SK-N-SH (cell line): ENCODE measurements at regions not wholly inside any gene's neighbourhood (a gene's known extent, or its start where the extent isn't known, plus 50 kb on each side); places are given as distances from the start of the nearest gene placed in this dataset.

Source experiments
- CTCF ChIA-PET: fragments of 300-600, 350-600 bp; formaldehyde crosslinking; extraction: SDS; loops from one replicate; lab custom pipeline; 2021; lab: Yijun Ruan, JAX
- POLR2A ChIA-PET: fragments of 350-600 bp; sonication (Branson Sonifier 250); formaldehyde crosslinking; extraction: SDS; loops from one replicate; lab custom pipeline; 2020; ENCODE audit warnings: antibody characterized with exemption, inconsistent platforms; lab: Yijun Ruan, JAX
- DNase-seq: peaks from one replicate; pipeline ENCODE4 v3.0.0; 2012
- H2AFZ ChIP-seq: fragments of 200-600 bp; sonication (generic); 2 replicates; pipeline ENCODE4 v1.8.1; 2016; ENCODE audit warnings: antibody characterized with exemption, mild to moderate bottlenecking, low read depth
- H3F3A ChIP-seq: fragments of 200-600 bp; sonication (generic); replicated peaks from 2 replicates; pipeline ENCODE3; 2016; ENCODE audit warnings: antibody characterized with exemption, mild to moderate bottlenecking; ENCODE audit not compliant: insufficient read depth
- H3K27ac ChIP-seq, 2 experiments: fragments of 200-500 bp in 1 of 2; fragments of 200-600 bp in 1 of 2; sonication (Bioruptor generic) in 1 of 2; sonication (generic), shearing (Covaris generic) in 1 of 2; 2 replicates each; pipeline versions ENCODE4 v1.5.1 to v1.6.1; 2014 to 2016; ENCODE audit warnings: low read depth in 2 of 2, inconsistent platforms in 1 of 2, low read length in 1 of 2, mild to moderate bottlenecking in 1 of 2, mixed read lengths in 1 of 2
- H3K27me3 ChIP-seq: fragments of 200-600 bp; sonication (generic), shearing (Covaris generic); 2 replicates; pipeline ENCODE4 v1.6.1; 2016; ENCODE audit warnings: mixed run types; ENCODE audit not compliant: insufficient read depth
- H3K36me3 ChIP-seq, 2 experiments: fragments of 200-500 bp in 1 of 2; fragments of 200-600 bp in 1 of 2; sonication (Bioruptor generic) in 1 of 2; sonication (generic) in 1 of 2; replicated peaks in 1 of 2; 2 replicates each; pipeline versions ENCODE3 to v1.5.1; 2014 to 2016; ENCODE audit warnings: low read length in 1 of 2, mild to moderate bottlenecking in 1 of 2; ENCODE audit not compliant: insufficient read depth in 2 of 2, control insufficient read depth in 1 of 2
- H3K4me1 ChIP-seq, 2 experiments: fragments of 200-500 bp in 1 of 2; fragments of 200-600 bp in 1 of 2; sonication (Bioruptor generic) in 1 of 2; sonication (generic), shearing (Covaris generic) in 1 of 2; 2 replicates each; pipeline versions ENCODE4 v1.5.1 to v1.6.1; 2014 to 2016; ENCODE audit warnings: low read depth in 1 of 2, low read length in 1 of 2, mixed run types in 1 of 2; ENCODE audit not compliant: insufficient read depth in 2 of 2, control insufficient read depth in 1 of 2
- H3K4me2 ChIP-seq: fragments of 200-600 bp; sonication (generic), shearing (Covaris generic); 2 replicates; pipeline ENCODE4 v1.6.1; 2017; ENCODE audit warnings: mixed run types
- H3K4me3 ChIP-seq, 2 experiments: fragments of 200-500 bp in 1 of 2; fragments of 200-600 bp in 1 of 2; sonication (Bioruptor generic) in 1 of 2; sonication (generic), shearing (Covaris generic) in 1 of 2; 2 replicates each; pipeline versions ENCODE4 v1.5.1 to v1.8.1; 2014 to 2016; ENCODE audit warnings: low read depth in 2 of 2, inconsistent platforms in 1 of 2, low read length in 1 of 2, mild to moderate bottlenecking in 1 of 2, mixed read lengths in 1 of 2, moderate library complexity in 1 of 2
- H3K79me2 ChIP-seq: fragments of 200-600 bp; sonication (generic); 2 replicates; pipeline ENCODE4 v1.8.1; 2017; ENCODE audit warnings: mild to moderate bottlenecking; ENCODE audit not compliant: insufficient read depth
- H3K9ac ChIP-seq: fragments of 200-600 bp; sonication (generic); 2 replicates; pipeline ENCODE4 v1.6.1; 2017; ENCODE audit warnings: mixed run types
- H3K9me2 ChIP-seq: fragments of 200-600 bp; sonication (generic); 2 replicates; pipeline ENCODE4 v1.6.1; 2017; ENCODE audit warnings: mixed run types
- H3K9me3 ChIP-seq: fragments of 200-600 bp; sonication (generic); 2 replicates; pipeline ENCODE4 v1.6.1; 2017; ENCODE audit warnings: mixed run types, mild to moderate bottlenecking, moderate library complexity
- H4K20me1 ChIP-seq: fragments of 200-600 bp; sonication (generic); 2 replicates; pipeline ENCODE4 v1.6.1; 2017; ENCODE audit warnings: mild to moderate bottlenecking, mixed run types; ENCODE audit not compliant: insufficient read depth
- CHD2 ChIP-seq: fragments of 150-350 bp; IDR thresholded peaks from 2 replicates; pipeline ENCODE4 v1.6.1; 2018; ENCODE audit warnings: low read length; ENCODE audit not compliant: partially characterized antibody
- ELF1 ChIP-seq: IDR thresholded peaks from 2 replicates; pipeline ENCODE4 v1.4.0; 2012
- EZH2phosphoT487 ChIP-seq: fragments of 200-600 bp; sonication (generic); IDR thresholded peaks from 2 replicates; pipeline ENCODE4 v1.6.1; 2017; ENCODE audit warnings: low read depth, mixed run types, mild to moderate bottlenecking, antibody characterized with exemption, moderate library complexity, borderline replicate concordance
- FOSL2 ChIP-seq: IDR thresholded peaks from 2 replicates; pipeline ENCODE4 v1.4.0; 2012; ENCODE audit warnings: low read depth, mild to moderate bottlenecking, moderate library complexity, borderline replicate concordance
- FOXJ3 ChIP-seq: sonication (generic); formaldehyde crosslinking; IDR thresholded peaks from 2 replicates; pipeline ENCODE4 v1.5.1; 2020; ENCODE audit warnings: mild to moderate bottlenecking, missing genetic modification reagents
- FOXM1 ChIP-seq: IDR thresholded peaks from 2 replicates; pipeline ENCODE4 v1.4.0; 2012; ENCODE audit warnings: low read depth, mild to moderate bottlenecking
- GATA2 ChIP-seq: sonication (generic); formaldehyde crosslinking; IDR thresholded peaks from 2 replicates; pipeline ENCODE4 v1.5.0; 2020; ENCODE audit warnings: mild to moderate bottlenecking, missing genetic modification reagents
- JUND ChIP-seq: IDR thresholded peaks from 2 replicates; pipeline ENCODE4 v1.4.0; 2012
- NRF1 ChIP-seq: IDR thresholded peaks from 2 replicates; pipeline ENCODE4 v1.6.1; 2012; ENCODE audit warnings: low read depth, mild to moderate bottlenecking, low read length
- POLR2AphosphoS5 ChIP-seq: IDR thresholded peaks from 2 replicates; pipeline ENCODE4 v1.6.1; 2012; ENCODE audit warnings: low read depth, low read length
- RCOR1 ChIP-seq: fragments of 150-350 bp; IDR thresholded peaks from 2 replicates; pipeline ENCODE4 v1.6.1; 2017; ENCODE audit warnings: antibody characterized with exemption, low read length
- TAF1 ChIP-seq: IDR thresholded peaks from 2 replicates; pipeline ENCODE4 v1.6.1; 2012; ENCODE audit warnings: low read depth, mild to moderate bottlenecking, low read length, moderate library complexity, borderline replicate concordance
- TCF12 ChIP-seq: IDR thresholded peaks from 2 replicates; pipeline ENCODE4 v1.4.0; 2012
- YY1 ChIP-seq: IDR thresholded peaks from 2 replicates; pipeline ENCODE4 v1.4.0; 2012; ENCODE audit warnings: low read depth, mild to moderate bottlenecking
- WGBS: methylation state at CpG from one replicate; pipeline ENCODE4 v1.1.6; 2017; ENCODE audit warnings: low lambda C conversion rate; 5-methylcytosine and 5-hydroxymethylcytosine counted together
- TF ChIP-seq, protein P1 (sequence below): fragments of 200-600 bp; sonication (generic); IDR thresholded peaks from 2 replicates; pipeline ENCODE4 v1.6.1; 2017; ENCODE audit warnings: antibody characterized with exemption, mild to moderate bottlenecking, moderate library complexity
- TF ChIP-seq, protein P2 (sequence below): IDR thresholded peaks from 2 replicates; pipeline ENCODE4 v1.4.0; 2012; ENCODE audit warnings: low read depth, borderline replicate concordance
- TF ChIP-seq, protein P3 (sequence below): fragments of 150-350 bp; IDR thresholded peaks from 2 replicates; pipeline ENCODE4 v1.6.1; 2017; ENCODE audit warnings: antibody characterized with exemption, low read length, low read depth, borderline replicate concordance
- TF ChIP-seq, protein P4 (sequence below): IDR thresholded peaks from 2 replicates; pipeline ENCODE4; 2012
- TF ChIP-seq, protein P5 (sequence below): IDR thresholded peaks from 2 replicates; pipeline ENCODE4 v1.6.1; 2012; ENCODE audit warnings: mild to moderate bottlenecking, low read depth, low read length, moderate library complexity

DNA sequence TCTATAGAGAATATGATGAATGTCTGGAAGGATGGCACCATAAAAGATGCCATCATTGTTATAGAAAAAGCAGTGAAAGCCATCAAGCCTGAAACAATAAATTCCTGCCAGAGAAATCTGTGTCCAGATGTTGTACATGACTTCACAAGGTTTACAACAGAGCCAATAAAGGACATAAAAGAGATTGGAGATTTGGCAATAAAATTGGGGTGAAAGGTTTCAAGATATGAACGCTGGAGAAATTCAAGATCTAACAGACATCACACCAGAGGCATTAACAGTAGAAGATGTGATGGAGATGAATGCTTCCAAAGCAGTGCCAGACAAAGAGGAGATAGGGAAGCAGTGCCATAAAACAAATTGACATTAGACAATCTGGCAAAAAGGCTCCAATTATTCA lies 518.8 kb upstream of the ACVR2A start:
- no peak for DNase-seq
- no peaks in the 10 kb centered on the region for H3K79me2 ChIP-seq
- H3K27ac ChIP-seq: no peak overlapping the region
- ChIA-PET POLR2A (no interaction called here), CTCF (no interaction called here)
- H3K9me2 ChIP-seq: no peaks in the 10 kb centered on the region
- H3K36me3 ChIP-seq: no peaks in the 10 kb centered on the region
- no peaks in the 10 kb centered on the region for H4K20me1 ChIP-seq
- H3K4me2 ChIP-seq: no peak overlapping the region
- no peaks in the 10 kb centered on the region for H3K9me3 ChIP-seq
- 0% methylated on average over 1 of the region's 1 CpG for WGBS
- H3F3A ChIP-seq: no peaks in the 10 kb centered on the region
- no peak overlapping the region for H3K4me3 ChIP-seq
- TF ChIP-seq FOSL2 (no peak), TCF12 (no peak), YY1 (no peak), GATA2 (CRISPR knock-in tag) (no peak), NRF1 (no peak), RCOR1 (no peak), TAF1 (no peak), JUND (no peak), ELF1 (no peak), POLR2AphosphoS5 (no peak), FOXM1 (no peak), FOXJ3 (CRISPR knock-in tag) (no peak), CHD2 (no peak)
- TF ChIP-seq, protein P1, sequence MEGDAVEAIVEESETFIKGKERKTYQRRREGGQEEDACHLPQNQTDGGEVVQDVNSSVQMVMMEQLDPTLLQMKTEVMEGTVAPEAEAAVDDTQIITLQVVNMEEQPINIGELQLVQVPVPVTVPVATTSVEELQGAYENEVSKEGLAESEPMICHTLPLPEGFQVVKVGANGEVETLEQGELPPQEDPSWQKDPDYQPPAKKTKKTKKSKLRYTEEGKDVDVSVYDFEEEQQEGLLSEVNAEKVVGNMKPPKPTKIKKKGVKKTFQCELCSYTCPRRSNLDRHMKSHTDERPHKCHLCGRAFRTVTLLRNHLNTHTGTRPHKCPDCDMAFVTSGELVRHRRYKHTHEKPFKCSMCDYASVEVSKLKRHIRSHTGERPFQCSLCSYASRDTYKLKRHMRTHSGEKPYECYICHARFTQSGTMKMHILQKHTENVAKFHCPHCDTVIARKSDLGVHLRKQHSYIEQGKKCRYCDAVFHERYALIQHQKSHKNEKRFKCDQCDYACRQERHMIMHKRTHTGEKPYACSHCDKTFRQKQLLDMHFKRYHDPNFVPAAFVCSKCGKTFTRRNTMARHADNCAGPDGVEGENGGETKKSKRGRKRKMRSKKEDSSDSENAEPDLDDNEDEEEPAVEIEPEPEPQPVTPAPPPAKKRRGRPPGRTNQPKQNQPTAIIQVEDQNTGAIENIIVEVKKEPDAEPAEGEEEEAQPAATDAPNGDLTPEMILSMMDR: no peak
- TF ChIP-seq, protein P2, sequence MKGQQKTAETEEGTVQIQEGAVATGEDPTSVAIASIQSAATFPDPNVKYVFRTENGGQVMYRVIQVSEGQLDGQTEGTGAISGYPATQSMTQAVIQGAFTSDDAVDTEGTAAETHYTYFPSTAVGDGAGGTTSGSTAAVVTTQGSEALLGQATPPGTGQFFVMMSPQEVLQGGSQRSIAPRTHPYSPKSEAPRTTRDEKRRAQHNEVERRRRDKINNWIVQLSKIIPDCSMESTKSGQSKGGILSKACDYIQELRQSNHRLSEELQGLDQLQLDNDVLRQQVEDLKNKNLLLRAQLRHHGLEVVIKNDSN: no peak
- TF ChIP-seq, protein P3, sequence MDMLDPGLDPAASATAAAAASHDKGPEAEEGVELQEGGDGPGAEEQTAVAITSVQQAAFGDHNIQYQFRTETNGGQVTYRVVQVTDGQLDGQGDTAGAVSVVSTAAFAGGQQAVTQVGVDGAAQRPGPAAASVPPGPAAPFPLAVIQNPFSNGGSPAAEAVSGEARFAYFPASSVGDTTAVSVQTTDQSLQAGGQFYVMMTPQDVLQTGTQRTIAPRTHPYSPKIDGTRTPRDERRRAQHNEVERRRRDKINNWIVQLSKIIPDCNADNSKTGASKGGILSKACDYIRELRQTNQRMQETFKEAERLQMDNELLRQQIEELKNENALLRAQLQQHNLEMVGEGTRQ: no peak
- H3K9ac ChIP-seq: no peak overlapping the region
- H3K4me1 ChIP-seq: no peaks in the 10 kb centered on the region
- H3K27me3 ChIP-seq: no peaks in the 10 kb centered on the region
- H2AFZ ChIP-seq: no peak overlapping the region

DNA sequence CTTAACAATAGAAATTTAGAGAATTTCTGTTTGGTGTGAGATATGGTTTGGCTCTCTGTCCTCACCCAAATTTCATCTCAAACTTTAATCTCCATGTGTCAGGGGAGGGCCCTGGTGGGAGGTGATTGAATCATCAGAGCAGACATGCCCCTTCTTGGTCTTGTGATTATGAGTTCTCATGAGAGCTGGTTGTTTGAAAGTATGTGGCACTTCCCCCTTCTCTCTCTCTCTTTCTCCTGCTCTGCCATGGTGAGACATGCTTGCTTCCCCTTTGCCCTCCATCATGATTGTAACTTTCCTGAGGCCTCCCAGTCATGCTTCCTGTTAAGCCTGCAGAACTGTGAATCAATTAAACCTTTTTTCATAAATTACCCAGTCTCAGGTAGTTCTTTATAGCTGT lies 524.7 kb upstream of the ACVR2A start:
- DNase-seq: no peak
- Histone ChIP-seq H2AFZ (no peak overlapping the region), H4K20me1 (no peaks in the 10 kb centered on the region), H3K79me2 (no peaks in the 10 kb centered on the region), H3K4me1 (no peaks in the 10 kb centered on the region), H3K4me3 (no peak overlapping the region), H3K4me2 (no peak overlapping the region), H3K36me3 (no peaks in the 10 kb centered on the region), H3K27ac (no peak overlapping the region), H3K27me3 (no peaks in the 10 kb centered on the region), H3F3A (no peaks in the 10 kb centered on the region), H3K9ac (no peak overlapping the region), H3K9me2 (no peaks in the 10 kb centered on the region), H3K9me3 (no peaks in the 10 kb centered on the region)
- POLR2A ChIA-PET: no interaction called here
- no peak for TF ChIP-seq CHD2
- TF ChIP-seq, protein P4, sequence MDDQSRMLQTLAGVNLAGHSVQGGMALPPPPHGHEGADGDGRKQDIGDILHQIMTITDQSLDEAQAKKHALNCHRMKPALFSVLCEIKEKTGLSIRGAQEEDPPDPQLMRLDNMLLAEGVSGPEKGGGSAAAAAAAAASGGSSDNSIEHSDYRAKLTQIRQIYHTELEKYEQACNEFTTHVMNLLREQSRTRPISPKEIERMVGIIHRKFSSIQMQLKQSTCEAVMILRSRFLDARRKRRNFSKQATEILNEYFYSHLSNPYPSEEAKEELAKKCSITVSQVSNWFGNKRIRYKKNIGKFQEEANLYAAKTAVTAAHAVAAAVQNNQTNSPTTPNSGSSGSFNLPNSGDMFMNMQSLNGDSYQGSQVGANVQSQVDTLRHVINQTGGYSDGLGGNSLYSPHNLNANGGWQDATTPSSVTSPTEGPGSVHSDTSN: no peak
- TF ChIP-seq EZH2phosphoT487: no peak
- no peak for TF ChIP-seq JUND
- TF ChIP-seq, protein P5, sequence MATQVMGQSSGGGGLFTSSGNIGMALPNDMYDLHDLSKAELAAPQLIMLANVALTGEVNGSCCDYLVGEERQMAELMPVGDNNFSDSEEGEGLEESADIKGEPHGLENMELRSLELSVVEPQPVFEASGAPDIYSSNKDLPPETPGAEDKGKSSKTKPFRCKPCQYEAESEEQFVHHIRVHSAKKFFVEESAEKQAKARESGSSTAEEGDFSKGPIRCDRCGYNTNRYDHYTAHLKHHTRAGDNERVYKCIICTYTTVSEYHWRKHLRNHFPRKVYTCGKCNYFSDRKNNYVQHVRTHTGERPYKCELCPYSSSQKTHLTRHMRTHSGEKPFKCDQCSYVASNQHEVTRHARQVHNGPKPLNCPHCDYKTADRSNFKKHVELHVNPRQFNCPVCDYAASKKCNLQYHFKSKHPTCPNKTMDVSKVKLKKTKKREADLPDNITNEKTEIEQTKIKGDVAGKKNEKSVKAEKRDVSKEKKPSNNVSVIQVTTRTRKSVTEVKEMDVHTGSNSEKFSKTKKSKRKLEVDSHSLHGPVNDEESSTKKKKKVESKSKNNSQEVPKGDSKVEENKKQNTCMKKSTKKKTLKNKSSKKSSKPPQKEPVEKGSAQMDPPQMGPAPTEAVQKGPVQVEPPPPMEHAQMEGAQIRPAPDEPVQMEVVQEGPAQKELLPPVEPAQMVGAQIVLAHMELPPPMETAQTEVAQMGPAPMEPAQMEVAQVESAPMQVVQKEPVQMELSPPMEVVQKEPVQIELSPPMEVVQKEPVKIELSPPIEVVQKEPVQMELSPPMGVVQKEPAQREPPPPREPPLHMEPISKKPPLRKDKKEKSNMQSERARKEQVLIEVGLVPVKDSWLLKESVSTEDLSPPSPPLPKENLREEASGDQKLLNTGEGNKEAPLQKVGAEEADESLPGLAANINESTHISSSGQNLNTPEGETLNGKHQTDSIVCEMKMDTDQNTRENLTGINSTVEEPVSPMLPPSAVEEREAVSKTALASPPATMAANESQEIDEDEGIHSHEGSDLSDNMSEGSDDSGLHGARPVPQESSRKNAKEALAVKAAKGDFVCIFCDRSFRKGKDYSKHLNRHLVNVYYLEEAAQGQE: no peak
- TF ChIP-seq POLR2AphosphoS5: no peak
- CTCF ChIA-PET: no interaction called here
